Glutamatergic neuron (in vitro differentiated cells): ENCODE measurements at regions not wholly inside any gene's neighbourhood (a gene's known extent, or its start where the extent isn't known, plus 50 kb on each side); places are given as distances from the start of the nearest gene placed in this dataset.

Source experiments
- DNase-seq: peaks from one replicate; pipeline ENCODE4 v3.0.0; 2022
- H3K27ac Mint-ChIP-seq: one replicate; pipeline ENCODE4 v1.8.0; 2020; ENCODE audit warnings: mild to moderate bottlenecking, mixed read lengths, inconsistent platforms; ENCODE audit not compliant: unreplicated experiment
- H3K27me3 Mint-ChIP-seq: one replicate; pipeline ENCODE4 v1.8.0; 2020; ENCODE audit warnings: mild to moderate bottlenecking, moderate library complexity, mixed read lengths, inconsistent platforms; ENCODE audit not compliant: unreplicated experiment
- H3K36me3 Mint-ChIP-seq: one replicate; pipeline ENCODE4 v1.8.0; 2020; ENCODE audit warnings: mild to moderate bottlenecking, mixed read lengths, inconsistent platforms; ENCODE audit not compliant: unreplicated experiment
- H3K4me1 Mint-ChIP-seq: one replicate; pipeline ENCODE4 v1.8.0; 2020; ENCODE audit warnings: mild to moderate bottlenecking, low read depth, mixed read lengths, inconsistent platforms; ENCODE audit not compliant: unreplicated experiment
- H3K4me3 Mint-ChIP-seq: one replicate; pipeline ENCODE4 v1.8.0; 2020; ENCODE audit warnings: mild to moderate bottlenecking, mixed read lengths, inconsistent platforms; ENCODE audit not compliant: unreplicated experiment
- H3K9me3 Mint-ChIP-seq: one replicate; pipeline ENCODE4 v1.8.0; 2020; ENCODE audit warnings: mild to moderate bottlenecking, moderate library complexity, mixed read lengths, inconsistent platforms; ENCODE audit not compliant: unreplicated experiment
- CTCF ChIP-seq: fragments of 200-600 bp; sonication (generic); IDR thresholded peaks from one replicate; pipeline ENCODE4 v1.5.0; 2021; ENCODE audit not compliant: partially characterized antibody, unreplicated experiment

GRCh38 chr13:84497613-84498012, 615.3 kb upstream of the SLITRK1 start:
- Mint-ChIP-seq H3K27me3 (no peaks in the 10 kb centered on the region), H3K4me1 (no peaks in the 10 kb centered on the region), H3K9me3 (no peaks in the 10 kb centered on the region), H3K36me3 (no peaks in the 10 kb centered on the region), H3K4me3 (no peak overlapping the region), H3K27ac (no peak overlapping the region)
- TF ChIP-seq CTCF, result no peak
- no peak for DNase-seq

- H3K4me3 Mint-ChIP-seq, result no peak overlapping the region
- no peak for DNase-seq
- no peaks in the 10 kb centered on the region for H3K36me3 Mint-ChIP-seq
- H3K4me1 Mint-ChIP-seq, result no peaks in the 10 kb centered on the region
- no peak overlapping the region for H3K27ac Mint-ChIP-seq
- peaks cover 3% of the 10 kb centered on the region for H3K9me3 Mint-ChIP-seq
- no peak for TF ChIP-seq CTCF
- H3K27me3 Mint-ChIP-seq, result no peaks in the 10 kb centered on the region
Observed at GRCh38 chr13:84491952-84492351, 609.7 kb upstream of the SLITRK1 start.

- no peak for TF ChIP-seq CTCF
- no peak for DNase-seq
- H3K36me3 Mint-ChIP-seq, result no peaks in the 10 kb centered on the region
- H3K4me1 Mint-ChIP-seq, result no peaks in the 10 kb centered on the region
- no peak overlapping the region for H3K4me3 Mint-ChIP-seq
- peaks cover 3% of the 10 kb centered on the region for H3K9me3 Mint-ChIP-seq
- H3K27me3 Mint-ChIP-seq, result no peaks in the 10 kb centered on the region
- no peak overlapping the region for H3K27ac Mint-ChIP-seq
Observed at GRCh38 chr13:84487752-84488151, 605.5 kb upstream of the SLITRK1 start.

- no peak overlapping the region for H3K27ac Mint-ChIP-seq
- H3K27me3 Mint-ChIP-seq, result no peaks in the 10 kb centered on the region
- H3K4me3 Mint-ChIP-seq, result no peak overlapping the region
Observed at GRCh38 chr13:84481958-84482357, 599.7 kb upstream of the SLITRK1 start.

GRCh38 chr13:84479656-84480055, 597.4 kb upstream of the SLITRK1 start:
- TF ChIP-seq CTCF, result no peak
- no peak overlapping the region for H3K4me3 Mint-ChIP-seq

More at GRCh38 chr13:84481958-84482357, 599.7 kb upstream of the SLITRK1 start:
- H3K36me3 Mint-ChIP-seq, result no peaks in the 10 kb centered on the region
- no peak for TF ChIP-seq CTCF
- no peaks in the 10 kb centered on the region for H3K4me1 Mint-ChIP-seq
- no peak for DNase-seq
- no peaks in the 10 kb centered on the region for H3K9me3 Mint-ChIP-seq

More at GRCh38 chr13:84479656-84480055, 597.4 kb upstream of the SLITRK1 start:
- H3K4me1 Mint-ChIP-seq, result no peaks in the 10 kb centered on the region
- H3K9me3 Mint-ChIP-seq, result no peaks in the 10 kb centered on the region
- peaks cover 2% of the 10 kb centered on the region for H3K27me3 Mint-ChIP-seq
- no peaks in the 10 kb centered on the region for H3K36me3 Mint-ChIP-seq
- no peak overlapping the region for H3K27ac Mint-ChIP-seq
- no peak for DNase-seq
